GM18868 (cell line): ENCODE measurements at regions not wholly inside any gene's neighbourhood (a gene's known extent, or its start where the extent isn't known, plus 50 kb on each side); places are given as distances from the start of the nearest gene placed in this dataset.

Source experiments
- ATAC-seq: cut with Tn5 transposase; IDR thresholded peaks from one replicate; pipeline ENCODE4 v1.9.1; 2021; ENCODE audit warnings: mild to moderate bottlenecking, moderate library complexity; ENCODE audit not compliant: unreplicated experiment

DNA sequence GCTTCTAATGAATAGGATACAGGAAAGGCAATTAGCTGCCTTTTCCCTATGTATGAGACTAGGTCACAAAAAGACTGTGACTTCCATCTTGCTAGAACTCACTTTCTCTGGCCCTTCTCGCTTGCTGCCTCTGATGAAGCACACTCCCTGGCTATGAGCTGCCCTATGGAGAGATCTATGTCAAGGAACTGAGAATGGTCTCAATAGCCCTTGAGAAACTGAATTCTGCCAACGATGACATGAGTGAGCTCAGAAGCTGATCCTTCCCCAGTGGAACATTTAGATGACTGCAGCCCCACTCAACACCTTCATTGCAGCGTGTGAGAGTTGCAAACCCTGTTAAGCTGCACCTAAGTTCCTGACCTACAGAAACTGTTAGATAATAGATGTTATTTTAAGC, 309.8 kb downstream of the COG6 start:
- no peak for ATAC-seq

GRCh38 chr13:39967199-39967959, 311.9 kb downstream of the COG6 start:
- no peak for ATAC-seq

DNA sequence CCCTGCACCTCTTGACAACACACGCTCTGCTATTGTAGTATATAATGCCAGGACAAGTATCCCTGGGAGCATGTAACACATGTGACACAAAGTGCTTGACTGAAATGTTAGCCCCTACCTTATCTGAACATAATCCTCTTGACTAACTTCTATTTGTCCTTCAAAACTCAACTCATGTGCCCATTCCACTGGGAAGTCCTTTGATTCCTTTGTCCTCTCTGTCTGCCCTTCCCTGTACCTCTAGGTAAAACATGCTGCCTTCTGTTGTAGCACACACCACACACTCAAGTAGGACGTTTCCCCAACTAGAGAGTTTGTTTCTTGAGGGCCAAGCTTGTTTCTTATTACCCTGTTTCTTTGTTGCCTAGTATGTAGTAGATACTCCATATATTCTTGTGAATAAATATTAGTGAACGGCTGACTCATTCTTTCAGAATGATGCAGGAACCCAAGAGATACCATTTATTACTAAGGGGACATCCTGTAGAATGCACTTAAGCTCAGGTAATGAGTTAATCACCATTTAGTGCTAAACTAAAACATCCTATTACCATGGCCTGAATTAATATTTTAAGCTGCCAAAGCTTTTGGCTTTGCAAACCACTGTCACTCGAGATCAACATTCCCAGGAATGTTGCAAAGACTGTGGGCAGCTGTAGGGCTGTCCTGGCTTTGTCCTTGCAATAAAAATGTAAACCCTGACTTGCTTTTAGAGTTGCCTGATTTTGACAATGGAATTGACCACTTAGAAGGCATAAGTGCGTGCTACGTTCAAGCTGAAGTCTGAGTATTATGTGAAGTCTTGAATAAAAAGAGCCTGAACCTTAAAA, 313.4 kb downstream of the COG6 start:
- ATAC-seq = no peak

GRCh38 chr13:39970177-39970846, 314.9 kb downstream of the COG6 start:
- peak; percentile 43 for ATAC-seq

GRCh38 chr13:39971526-39971925, 316.1 kb downstream of the COG6 start:
- ATAC-seq = no peak

DNA sequence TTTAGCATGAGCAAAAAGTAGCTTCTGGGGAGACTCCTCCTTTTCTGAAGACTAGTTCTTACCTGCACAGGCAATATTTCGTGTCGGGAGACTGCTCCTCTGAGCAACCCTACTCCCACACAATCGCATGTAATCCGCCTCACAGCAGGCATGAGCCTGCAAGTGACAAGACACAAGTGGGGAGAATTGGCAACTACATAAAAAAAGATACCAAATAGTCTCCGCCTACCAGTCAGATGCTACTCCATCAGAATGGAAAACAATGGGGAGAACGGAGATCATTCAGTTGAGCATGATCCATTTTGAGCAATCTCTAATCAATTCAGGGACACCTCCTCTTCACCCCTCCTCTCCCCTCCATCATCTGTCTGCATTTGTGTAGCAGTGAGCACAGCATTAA, 321.0 kb downstream of the COG6 start:
- ATAC-seq = no peak

DNA sequence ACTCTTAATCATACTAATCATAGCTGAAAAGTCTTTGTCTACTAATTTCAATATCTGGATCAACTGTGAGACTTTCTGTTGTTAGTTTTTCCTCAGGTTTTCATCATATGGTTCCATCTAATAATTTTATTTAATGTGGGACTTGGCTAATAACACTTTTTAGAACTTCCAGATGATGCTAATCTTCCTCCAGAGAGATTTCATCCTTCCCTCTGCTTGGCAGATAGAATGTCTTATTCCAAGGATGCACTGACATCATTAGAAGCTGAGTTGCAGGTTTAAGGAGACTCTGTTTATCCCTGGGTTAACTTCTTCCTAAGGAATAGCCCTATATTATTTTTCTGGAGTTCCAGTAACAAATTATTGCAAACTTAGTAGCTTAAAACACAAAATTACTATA, 325.6 kb downstream of the COG6 start:
- ATAC-seq = no peak

DNA sequence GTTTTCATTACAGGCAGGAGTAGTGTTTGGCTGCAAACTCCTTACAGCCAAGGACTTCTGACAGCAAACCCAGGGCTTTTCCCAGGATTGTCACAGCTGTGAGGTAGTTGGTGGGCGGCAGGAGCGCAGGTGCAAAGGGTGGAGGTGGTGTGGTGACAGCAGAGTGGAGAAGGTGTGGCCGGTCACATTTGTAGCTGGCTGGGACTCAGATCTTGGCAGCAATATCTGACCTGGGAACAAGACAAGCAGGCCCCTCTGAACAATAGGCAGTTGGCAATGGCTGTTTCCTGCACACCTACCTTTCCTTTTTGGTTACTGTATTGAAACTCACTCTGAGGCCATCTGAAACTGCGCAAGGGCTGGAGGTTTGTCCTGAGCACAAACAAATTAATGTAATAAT, 327.3 kb downstream of the COG6 start:
- ATAC-seq = no peak

DNA sequence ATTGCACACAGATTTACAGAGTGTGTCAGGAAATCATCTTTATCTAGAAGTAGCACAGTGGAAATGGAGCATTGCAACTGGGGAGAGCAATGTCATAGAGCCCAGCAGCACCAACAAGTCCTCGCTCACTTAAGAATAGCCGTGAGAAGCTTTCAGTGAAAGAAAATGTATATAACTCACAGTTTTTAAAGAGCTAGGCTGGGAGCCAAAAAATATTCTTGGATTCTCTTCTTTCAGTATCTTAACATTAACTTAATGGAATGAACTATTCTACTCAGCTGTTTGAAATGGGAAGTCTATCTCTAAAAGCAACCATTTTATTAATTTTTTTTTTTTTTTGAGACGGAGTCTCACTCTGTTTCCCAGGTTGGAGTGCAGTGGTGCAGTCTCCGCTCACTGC, 329.6 kb downstream of the COG6 start:
- ATAC-seq = no peak

- no peak for ATAC-seq
Measured at GRCh38 chr13:39988351-39988750, 332.9 kb downstream of the COG6 start.

DNA sequence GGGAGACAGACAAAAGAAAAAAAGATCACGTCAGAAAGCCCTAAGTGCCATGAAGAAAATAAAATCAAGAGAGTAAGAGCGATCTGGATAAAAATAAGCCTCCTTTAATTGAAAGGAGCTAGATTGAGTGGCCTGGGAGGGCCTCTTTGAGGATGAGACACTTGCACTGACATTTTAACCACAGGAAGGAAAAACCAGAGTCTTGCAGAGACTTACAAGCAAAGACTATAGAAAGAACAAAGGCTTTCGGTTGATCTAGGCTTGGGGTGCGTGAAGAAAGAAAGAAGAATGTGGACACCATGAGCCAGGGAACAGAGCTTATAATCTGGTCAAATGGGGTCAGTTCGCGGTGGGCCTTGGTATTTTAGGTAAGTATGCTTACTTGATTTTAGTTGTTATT, 342.7 kb downstream of the COG6 start:
- ATAC-seq = no peak

DNA sequence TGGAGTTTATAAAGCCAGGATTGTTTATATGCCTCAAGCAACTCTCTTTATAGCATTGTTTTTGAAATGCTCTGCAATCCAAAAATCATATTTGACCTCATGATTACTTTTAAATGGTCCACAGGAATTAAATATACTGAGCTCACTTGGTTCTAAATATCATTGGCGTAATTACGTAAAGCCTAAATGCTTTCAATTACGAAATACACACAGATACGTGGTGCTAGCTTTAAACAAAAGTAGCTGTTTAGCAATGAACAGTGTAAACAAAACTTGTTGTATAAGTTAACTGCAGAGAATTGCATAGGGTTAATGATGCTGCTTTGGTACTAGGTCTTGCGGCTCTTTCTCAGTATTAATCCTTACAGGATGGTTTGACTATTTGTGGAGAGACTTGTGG, 346.6 kb downstream of the COG6 start:
- no peak for ATAC-seq

DNA sequence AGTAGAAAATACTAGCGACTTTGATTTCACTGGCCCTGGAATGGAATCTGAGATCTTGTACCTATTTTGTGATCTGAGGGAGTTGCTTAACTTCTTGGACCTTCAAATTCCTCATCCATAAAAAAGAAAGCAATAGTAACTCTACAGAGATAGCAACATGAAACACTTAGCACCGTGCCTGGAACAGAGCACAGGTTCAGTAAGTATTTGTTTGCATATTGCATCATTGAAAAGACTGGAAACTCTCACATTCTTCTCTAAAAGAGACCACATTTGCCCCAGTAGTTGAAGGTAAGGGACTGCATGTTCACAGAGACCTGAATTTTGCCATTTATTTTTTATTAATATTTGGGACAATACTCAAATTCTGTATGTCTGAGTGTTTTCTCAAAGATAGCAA, 358.1 kb downstream of the COG6 start:
- ATAC-seq = no peak

- ATAC-seq = no peak
Measured at GRCh38 chr13:40016953-40017660, 361.6 kb downstream of the COG6 start.

DNA sequence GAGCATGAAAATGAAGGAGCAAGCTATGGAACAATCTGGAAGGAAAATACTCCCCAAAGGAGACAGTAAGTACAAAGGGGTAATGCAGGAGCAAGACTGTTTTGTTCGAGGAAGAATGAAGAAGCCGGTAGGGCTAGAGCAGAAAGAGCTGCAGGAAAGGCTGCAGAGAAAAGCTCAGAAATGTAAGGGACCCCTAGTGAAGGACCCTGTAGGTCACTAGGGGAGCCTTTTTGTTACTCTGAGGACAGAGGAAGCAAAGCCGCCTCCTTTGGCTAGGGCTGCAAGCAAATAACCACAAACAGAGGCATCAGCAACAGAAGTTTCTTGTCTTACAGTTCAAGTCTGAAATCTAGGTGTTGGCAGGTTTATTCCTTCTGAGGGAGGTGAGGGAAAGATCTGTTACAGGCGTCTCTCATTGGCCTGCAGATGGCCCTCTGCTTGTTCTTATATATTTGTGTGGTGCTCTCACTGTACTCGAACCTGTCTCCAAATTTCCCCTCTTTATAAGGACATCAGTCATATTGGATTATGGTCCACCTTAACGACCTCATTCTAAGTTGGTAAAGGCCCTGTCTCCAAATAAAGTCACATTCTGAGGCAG, 362.3 kb downstream of the COG6 start:
- ATAC-seq = no peak

- no peak for ATAC-seq
Measured at GRCh38 chr13:40023595-40024203, 368.2 kb downstream of the COG6 start.

GRCh38 chr13:40024204-40024966, 368.9 kb downstream of the COG6 start:
- no peak for ATAC-seq

- ATAC-seq = no peak
Measured at GRCh38 chr13:40024967-40025714, 369.7 kb downstream of the COG6 start.

DNA sequence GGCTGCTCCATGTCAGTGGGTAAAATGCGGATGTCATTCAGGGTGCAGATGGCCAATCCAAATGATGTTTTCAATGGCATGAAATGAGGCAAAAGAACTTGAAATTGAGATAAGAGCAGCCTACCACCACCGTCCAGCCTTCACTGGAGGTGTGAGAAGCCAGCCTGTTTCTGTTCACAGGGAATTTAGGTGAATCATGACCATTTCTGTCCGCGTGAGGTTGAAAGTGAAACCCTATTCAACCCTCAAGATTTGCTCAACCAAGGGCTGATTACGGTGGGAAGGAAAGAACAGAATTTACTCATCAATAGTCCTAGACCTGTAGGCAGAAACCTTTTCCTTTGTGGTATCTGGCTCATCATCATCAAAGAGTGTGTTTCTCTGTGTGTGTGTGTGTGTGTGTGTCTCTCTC, 370.7 kb downstream of the COG6 start:
- peak; percentile 91 for ATAC-seq
